H9 (cell line): ENCODE measurements at regions not wholly inside any gene's neighbourhood (a gene's known extent, or its start where the extent isn't known, plus 50 kb on each side); places are given as distances from the start of the nearest gene placed in this dataset.

Source experiments
- DNase-seq: peaks from one replicate; pipeline ENCODE4 v3.0.0-alpha.2; 2017
- H2AFZ ChIP-seq: one replicate; pipeline ENCODE4 v1.6.1; 2013; ENCODE audit warnings: mild to moderate bottlenecking, low read length, control low read depth, moderate library complexity
- H2AK5ac ChIP-seq: 2 replicates; pipeline ENCODE4 v1.6.1; 2013; ENCODE audit warnings: low read length, control low read depth, mixed read lengths; ENCODE audit not compliant: insufficient read length
- H2BK120ac ChIP-seq: one replicate; pipeline ENCODE4 v1.6.1; 2013; ENCODE audit warnings: low read depth, mild to moderate bottlenecking, low read length, control low read depth, inconsistent platforms; ENCODE audit not compliant: poor library complexity, severe bottlenecking
- H2BK12ac ChIP-seq: 2 replicates; pipeline ENCODE4 v1.6.1; 2013; ENCODE audit warnings: low read length, control low read depth, mixed read lengths, low read depth; ENCODE audit not compliant: insufficient read length
- H2BK15ac ChIP-seq: 2 replicates; pipeline ENCODE4 v1.6.1; 2013; ENCODE audit warnings: low read depth, low read length, control low read depth
- H2BK20ac ChIP-seq: one replicate; pipeline ENCODE4 v1.6.1; 2013; ENCODE audit warnings: low read depth, mild to moderate bottlenecking, low read length, control low read depth, inconsistent platforms; ENCODE audit not compliant: poor library complexity, severe bottlenecking
- H2BK5ac ChIP-seq: 2 replicates; pipeline ENCODE4 v1.6.1; 2013; ENCODE audit warnings: low read length, control low read depth, mixed read lengths; ENCODE audit not compliant: insufficient read length
- H3K14ac ChIP-seq: 2 replicates; pipeline ENCODE4 v1.6.1; 2013; ENCODE audit warnings: low read length, control low read depth; ENCODE audit not compliant: insufficient read depth
- H3K18ac ChIP-seq: 2 replicates; pipeline ENCODE4 v1.6.1; 2013; ENCODE audit warnings: low read depth, mild to moderate bottlenecking, mixed read lengths, low read length, control low read depth; ENCODE audit not compliant: insufficient read length
- H3K23ac ChIP-seq: 2 replicates; pipeline ENCODE4 v1.6.1; 2013; ENCODE audit warnings: low read length, control low read depth, mixed read lengths, low read depth; ENCODE audit not compliant: insufficient read length
- H3K23me2 ChIP-seq: 2 replicates; pipeline ENCODE4 v1.6.1; 2013; ENCODE audit warnings: low read depth, mild to moderate bottlenecking, mixed read lengths, low read length, control low read depth; ENCODE audit not compliant: insufficient read length, poor library complexity, severe bottlenecking
- H3K27ac ChIP-seq: 2 replicates; pipeline ENCODE4 v1.5.1; 2013; ENCODE audit warnings: low read length, control low read depth, mixed read lengths, low read depth; ENCODE audit not compliant: insufficient read length
- H3K27me3 ChIP-seq: 2 replicates; pipeline ENCODE4 v1.6.1; 2013; ENCODE audit warnings: low read length, control low read depth, inconsistent platforms; ENCODE audit not compliant: insufficient read depth
- H3K4ac ChIP-seq: 2 replicates; pipeline ENCODE4 v1.6.1; 2013; ENCODE audit warnings: low read depth, mild to moderate bottlenecking, control low read depth, inconsistent platforms, low read length, moderate library complexity
- H3K4me1 ChIP-seq: 2 replicates; pipeline ENCODE4 v1.6.1; 2013; ENCODE audit warnings: low read length, control low read depth, inconsistent platforms; ENCODE audit not compliant: insufficient read depth
- H3K4me2 ChIP-seq: 2 replicates; pipeline ENCODE4 v1.6.1; 2013; ENCODE audit warnings: low read length, control low read depth, mixed read lengths; ENCODE audit not compliant: insufficient read length, insufficient read depth
- H3K56ac ChIP-seq: 2 replicates; pipeline ENCODE4 v1.6.1; 2013; ENCODE audit warnings: low read depth, mild to moderate bottlenecking, mixed read lengths, low read length, control low read depth; ENCODE audit not compliant: insufficient read length
- H3K79me1 ChIP-seq: 2 replicates; pipeline ENCODE4 v1.6.1; 2013; ENCODE audit warnings: low read depth, mild to moderate bottlenecking, moderate library complexity, low read length, control low read depth, inconsistent platforms; ENCODE audit not compliant: insufficient read depth, poor library complexity, severe bottlenecking
- H3K79me2 ChIP-seq: 2 replicates; pipeline ENCODE4 v1.6.1; 2013; ENCODE audit warnings: low read length, control low read depth, inconsistent platforms; ENCODE audit not compliant: insufficient read depth
- H3K9ac ChIP-seq: 2 replicates; pipeline ENCODE4 v1.6.1; 2013; ENCODE audit warnings: low read length, control low read depth, mixed read lengths; ENCODE audit not compliant: insufficient read length; ENCODE audit errors: extremely low read depth
- H3K9me3 ChIP-seq: one replicate; pipeline ENCODE4 v1.6.1; 2013; ENCODE audit warnings: low read depth, low read length, inconsistent platforms; ENCODE audit not compliant: control insufficient read depth
- H3T11ph ChIP-seq: one replicate; pipeline ENCODE4 v1.6.1; 2013; ENCODE audit warnings: mild to moderate bottlenecking, low read length, control low read depth, inconsistent platforms
- H4K20me1 ChIP-seq: one replicate; pipeline ENCODE4 v1.6.1; 2013; ENCODE audit not compliant: control insufficient read depth, insufficient read length, insufficient read depth
- H4K5ac ChIP-seq: 2 replicates; pipeline ENCODE4 v1.6.1; 2013; ENCODE audit warnings: low read depth, mild to moderate bottlenecking, mixed read lengths, low read length, control low read depth; ENCODE audit not compliant: insufficient read length
- H4K8ac ChIP-seq: replicated peaks from 2 replicates; pipeline ENCODE4 v1.6.1; 2013; ENCODE audit warnings: low read length, control low read depth, mixed read lengths, low read depth; ENCODE audit not compliant: insufficient read length
- H4K91ac ChIP-seq: 2 replicates; pipeline ENCODE4 v1.6.1; 2013; ENCODE audit warnings: low read depth, mild to moderate bottlenecking, moderate library complexity, mixed read lengths, low read length, control low read depth; ENCODE audit not compliant: insufficient read length
- H3K27ac Mint-ChIP-seq, 3 experiments: 2 replicates in 2 of 3; 3 replicates in 1 of 3; pipeline ENCODE4 v1.8.0; 2020 to 2021; ENCODE audit warnings: mixed read lengths in 3 of 3, mild to moderate bottlenecking in 1 of 3, moderate library complexity in 1 of 3
- H3K27me3 Mint-ChIP-seq: 2 replicates; pipeline ENCODE4 v1.8.0; 2021; ENCODE audit warnings: low read depth, mild to moderate bottlenecking, moderate library complexity, mixed read lengths
- H3K36me3 Mint-ChIP-seq, 3 experiments: 2 replicates in 2 of 3; 3 replicates in 1 of 3; pipeline ENCODE4 v1.8.0; 2020 to 2021; ENCODE audit warnings: low read depth in 3 of 3, mixed read lengths in 3 of 3; ENCODE audit not compliant: insufficient read depth in 1 of 3
- H3K4me1 Mint-ChIP-seq, 2 experiments: 2 replicates each; pipeline ENCODE4 v1.8.0; 2020; ENCODE audit warnings: mixed read lengths in 2 of 2
- H3K4me3 Mint-ChIP-seq, 2 experiments: 2 replicates in 1 of 2; 3 replicates in 1 of 2; pipeline ENCODE4 v1.8.0; 2020 to 2021; ENCODE audit warnings: mild to moderate bottlenecking in 2 of 2, mixed read lengths in 2 of 2, moderate library complexity in 1 of 2
- H3K9me3 Mint-ChIP-seq, 2 experiments: 2 replicates in 1 of 2; 3 replicates in 1 of 2; pipeline ENCODE4 v1.8.0; 2020; ENCODE audit warnings: mild to moderate bottlenecking in 2 of 2, mixed read lengths in 2 of 2, moderate library complexity in 1 of 2
- CTCF ChIP-seq: fragments of 200-600 bp; sonication (generic); conservative IDR thresholded peaks from 3 replicates; pipeline ENCODE4 v1.8.0; 2021; ENCODE audit warnings: antibody characterized with exemption, mild to moderate bottlenecking
- whole genome bisulfite sequencing: extraction: QIAGEN DNeasy Blood & Tissue Kit; methylation state at CpG from one replicate; pipeline ENCODE4 v1.1.7; 2013; ENCODE audit warnings: missing lambda C conversion rate, low lambda C conversion rate, mixed read lengths; ENCODE audit not compliant: insufficient read length; ENCODE audit errors: extremely low coverage; 5-methylcytosine and 5-hydroxymethylcytosine counted together

DNA sequence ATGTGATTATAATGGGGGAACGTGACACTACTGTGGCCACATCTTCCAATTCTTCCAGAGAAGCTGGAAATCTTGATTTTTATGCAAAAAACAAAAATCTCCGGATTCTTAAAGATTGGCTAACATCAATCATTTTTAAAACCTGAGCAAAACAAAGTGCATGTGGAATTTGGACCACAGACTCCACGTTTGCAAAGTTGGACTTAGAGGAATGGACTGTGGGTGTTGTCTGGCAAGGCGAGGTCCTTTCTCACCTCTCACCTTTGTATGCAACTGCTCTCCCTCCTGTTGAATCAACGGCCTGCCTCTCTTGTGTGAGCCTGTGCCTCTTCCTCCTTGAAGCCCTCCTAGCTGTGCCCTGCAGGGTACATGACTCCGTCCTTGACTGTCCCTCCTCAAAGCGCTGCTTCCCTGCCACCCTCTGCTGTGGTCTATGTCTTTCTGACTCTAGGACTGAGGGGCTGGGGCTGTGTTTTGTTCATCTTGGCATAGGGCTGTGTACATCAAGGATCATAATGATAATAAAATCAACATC is 122.4 kb downstream of the PHETA1 start:
- Histone ChIP-seq H2BK12ac (no peak overlapping the region), H2BK5ac (no peak overlapping the region), H3K79me1 (no peaks in the 10 kb centered on the region), H4K5ac (no peak overlapping the region), H3T11ph (no peak overlapping the region), H3K4me1 (no peaks in the 10 kb centered on the region; the same call in 1 of the 2 replicates), H2BK15ac (no peak overlapping the region), H4K8ac (no peak overlapping the region), H3K14ac (no peak overlapping the region), H4K91ac (no peak overlapping the region), H3K56ac (no peak overlapping the region), H2BK120ac (no peak overlapping the region), H3K23me2 (no peaks in the 10 kb centered on the region), H3K9ac (no peak overlapping the region), H3K4ac (no peak overlapping the region), H3K27ac (no peak overlapping the region), H3K9me3 (no peaks in the 10 kb centered on the region), H3K18ac (no peak overlapping the region), H3K27me3 (no peaks in the 10 kb centered on the region), H3K79me2 (no peaks in the 10 kb centered on the region), H3K23ac (no peak overlapping the region), H2AK5ac (no peak overlapping the region), H2AFZ (no peak overlapping the region), H3K4me2 (no peak overlapping the region), H4K20me1 (no peaks in the 10 kb centered on the region), H2BK20ac (no peak overlapping the region)
- Mint-ChIP-seq H3K27me3 (no peaks in the 10 kb centered on the region; the same call in none of the 2 replicates), H3K9me3 (peaks cover 2 to 12% of the 10 kb centered on the region in 2 experiments; a peak in 4 of 5 replicates), H3K4me3 (no peak overlapping the region), H3K36me3 (peaks cover 0 to 5% (median 3%) of the 10 kb centered on the region in 3 experiments; a peak in 2 of 7 replicates), H3K27ac (peak overlapping the region in 1 of 3 experiments; percentile 73; a peak in 2 of 7 replicates), H3K4me1 (peaks cover 0 to 11% of the 10 kb centered on the region in 2 experiments; a peak in 2 of 4 replicates)
- TF ChIP-seq CTCF: no peak
- no peak for DNase-seq
- no CpG with 5 or more reads among the region's 7 CpGs for WGBS
